Naive thymus-derived CD4-positive, alpha-beta T cell (primary cell): ENCODE measurements at regions not wholly inside any gene's neighbourhood (a gene's known extent, or its start where the extent isn't known, plus 50 kb on each side); places are given as distances from the start of the nearest gene placed in this dataset.

Source experiments
- ATAC-seq: fragments of 150-1000 bp; cut with Tn5 transposase; 2 replicates; pipeline ENCODE4 v1.10.0; 2021; ENCODE audit warnings: mild to moderate bottlenecking, moderate library complexity
- CTCF ChIA-PET: fragments of 350-600 bp; sonication (Branson Sonifier 250); formaldehyde crosslinking; loops from one replicate; lab custom pipeline; 2021; ENCODE audit warnings: antibody characterized with exemption; lab: Charles Lee
- POLR2A ChIA-PET: fragments of 350-600 bp; sonication (Branson Sonifier 250); formaldehyde crosslinking; loops from one replicate; lab custom pipeline; 2021; ENCODE audit warnings: antibody characterized with exemption, inconsistent platforms; lab: Charles Lee
- DNase-seq, 9 donors: peaks; one replicate each; pipeline versions ENCODE4 v3.0.0 to v3.0.0-alpha.2; 2020 to 2022; ENCODE audit warnings: mixed read lengths in 1 of 9
- H3K27ac ChIP-seq: one replicate; pipeline ENCODE4 v1.7.0; 2013; ENCODE audit warnings: mild to moderate bottlenecking, low read depth, low read length, moderate library complexity
- H3K27me3 ChIP-seq, 2 donors: one replicate each; pipeline ENCODE4 v1.7.0; 2013; ENCODE audit warnings: low read length in 2 of 2, mild to moderate bottlenecking in 2 of 2, moderate library complexity in 2 of 2; ENCODE audit not compliant: control insufficient read depth in 2 of 2, insufficient read depth in 2 of 2
- H3K36me3 ChIP-seq, 3 experiments: 1 replicate in 2 of 3; 2 replicates in 1 of 3; pipeline ENCODE4 v1.7.0; 2013; ENCODE audit warnings: low read length in 3 of 3, mild to moderate bottlenecking in 3 of 3, moderate library complexity in 1 of 3; ENCODE audit not compliant: insufficient read depth in 3 of 3, control insufficient read depth in 2 of 3
- H3K4me1 ChIP-seq, 2 donors: one replicate each; pipeline ENCODE4 v1.7.0; 2013; ENCODE audit warnings: low read length in 2 of 2, mild to moderate bottlenecking in 2 of 2, moderate library complexity in 1 of 2; ENCODE audit not compliant: control insufficient read depth in 2 of 2, insufficient read depth in 2 of 2
- H3K4me3 ChIP-seq: 2 replicates; pipeline ENCODE4 v1.7.0; 2013; ENCODE audit warnings: mild to moderate bottlenecking, low read length
- H3K9me3 ChIP-seq, 3 experiments: 1 replicate in 2 of 3; 2 replicates in 1 of 3; pipeline ENCODE4 v1.7.0; 2013; ENCODE audit warnings: low read length in 3 of 3; ENCODE audit not compliant: control insufficient read depth in 2 of 3
- H3K27ac Mint-ChIP-seq, 9 donors: one replicate each; pipeline ENCODE4 v1.8.0; 2020 to 2022; ENCODE audit warnings: mixed read lengths in 9 of 9, mild to moderate bottlenecking in 8 of 9, moderate library complexity in 5 of 9, inconsistent platforms in 2 of 9
- H3K27me3 Mint-ChIP-seq, 5 donors: one replicate each; pipeline ENCODE4 v1.8.0; 2021 to 2022; ENCODE audit warnings: mixed read lengths in 5 of 5, mild to moderate bottlenecking in 1 of 5
- H3K36me3 Mint-ChIP-seq, 5 donors: one replicate each; pipeline ENCODE4 v1.8.0; 2020 to 2022; ENCODE audit warnings: mixed read lengths in 5 of 5, mild to moderate bottlenecking in 3 of 5, inconsistent platforms in 1 of 5
- H3K4me1 Mint-ChIP-seq, 7 donors: one replicate each; pipeline ENCODE4 v1.8.0; 2020 to 2022; ENCODE audit warnings: mixed read lengths in 7 of 7, mild to moderate bottlenecking in 3 of 7, inconsistent platforms in 1 of 7
- H3K4me3 Mint-ChIP-seq, 10 donors: one replicate each; pipeline ENCODE4 v1.8.0; 2020 to 2022; ENCODE audit warnings: mild to moderate bottlenecking in 10 of 10, mixed read lengths in 10 of 10, moderate library complexity in 6 of 10, inconsistent platforms in 2 of 10
- H3K9me3 Mint-ChIP-seq, 11 donors: one replicate each; pipeline ENCODE4 v1.8.0; 2020 to 2022; ENCODE audit warnings: mixed read lengths in 11 of 11, mild to moderate bottlenecking in 4 of 11, inconsistent platforms in 1 of 11, moderate library complexity in 1 of 11
- intact Hi-C, 2 donors: fragments of 100-400 bp; cut with micrococcal nuclease; formaldehyde crosslinking; loops; one replicate each; pipeline ENCODE4 v1.15.1; 2023

GRCh38 chr1:201686714-201687455 is 142.1 kb upstream of the IPO9 start:
- no peak overlapping the region for H3K27ac ChIP-seq
- H3K27me3 ChIP-seq: no peaks in the 10 kb centered on the region
- Mint-ChIP-seq H3K36me3 (no peaks in the 10 kb centered on the region), H3K27me3 (peaks cover 0 to 14% (median 0%) of the 10 kb centered on the region in 5 donors), H3K4me3 (no peak overlapping the region), H3K27ac (no peak overlapping the region), H3K9me3 (peaks cover 0 to 2% (median 0%) of the 10 kb centered on the region in 11 donors), H3K4me1 (no peaks in the 10 kb centered on the region)
- no peaks in the 10 kb centered on the region for H3K4me1 ChIP-seq
- ChIA-PET CTCF (interaction anchor here (0.6 kb wide), 1 partner anchor 15 kb away, joined by 3 read pairs; no protein-coding TSS in a partner anchor), POLR2A (no interaction called here)
- H3K36me3 ChIP-seq: no peaks in the 10 kb centered on the region
- intact Hi-C loops: no loop called here
- no peak for DNase-seq
- ATAC-seq: no peak
- H3K9me3 ChIP-seq: no peaks in the 10 kb centered on the region
- no peak overlapping the region for H3K4me3 ChIP-seq

- no peak for ATAC-seq
- H3K27me3 ChIP-seq: no peaks in the 10 kb centered on the region
- ChIA-PET POLR2A (no interaction called here), CTCF (no interaction called here)
- no peak overlapping the region for H3K4me3 ChIP-seq
- intact Hi-C loops: no loop called here
- Mint-ChIP-seq H3K36me3 (no peaks in the 10 kb centered on the region), H3K27ac (no peak overlapping the region), H3K4me3 (no peak overlapping the region), H3K9me3 (no peaks in the 10 kb centered on the region), H3K27me3 (peaks cover 0 to 14% (median 0%) of the 10 kb centered on the region in 5 donors), H3K4me1 (no peaks in the 10 kb centered on the region)
- DNase-seq: no peak
- no peaks in the 10 kb centered on the region for H3K4me1 ChIP-seq
- no peaks in the 10 kb centered on the region for H3K9me3 ChIP-seq
- H3K27ac ChIP-seq: no peak overlapping the region
- H3K36me3 ChIP-seq: no peaks in the 10 kb centered on the region
Measured at GRCh38 chr1:201688514-201688913, 140.4 kb upstream of the IPO9 start.

- ChIA-PET CTCF (interaction anchor here (0.6 kb wide), 1 partner anchor 47 kb away, joined by 3 read pairs; no protein-coding TSS in a partner anchor), POLR2A (no interaction called here)
- Mint-ChIP-seq H3K36me3 (no peaks in the 10 kb centered on the region), H3K4me3 (no peak overlapping the region), H3K4me1 (no peaks in the 10 kb centered on the region), H3K27me3 (peaks cover 0 to 10% (median 0%) of the 10 kb centered on the region in 5 donors), H3K27ac (no peak overlapping the region), H3K9me3 (no peaks in the 10 kb centered on the region)
- no peaks in the 10 kb centered on the region for H3K4me1 ChIP-seq
- H3K4me3 ChIP-seq: no peak overlapping the region
- intact Hi-C loops: no loop called here
- ATAC-seq (no peak), DNase-seq (no peak)
- no peaks in the 10 kb centered on the region for H3K27me3 ChIP-seq
- no peak overlapping the region for H3K27ac ChIP-seq
- no peaks in the 10 kb centered on the region for H3K9me3 ChIP-seq
- H3K36me3 ChIP-seq: no peaks in the 10 kb centered on the region
Measured at GRCh38 chr1:201689647-201690046, 139.3 kb upstream of the IPO9 start.

- no peak overlapping the region for H3K27ac ChIP-seq
- POLR2A ChIA-PET: no interaction called here
Measured at GRCh38 chr1:201690528-201690927, 138.4 kb upstream of the IPO9 start.

GRCh38 chr1:201691716-201692554 is 137.0 kb upstream of the IPO9 start:
- no peaks in the 10 kb centered on the region for H3K9me3 ChIP-seq
- no peak overlapping the region for H3K27ac ChIP-seq
- ChIA-PET CTCF (no interaction called here), POLR2A (no interaction called here)
- Mint-ChIP-seq H3K4me1 (no peaks in the 10 kb centered on the region), H3K36me3 (no peaks in the 10 kb centered on the region), H3K9me3 (no peaks in the 10 kb centered on the region), H3K27me3 (peaks cover 0 to 3% (median 0%) of the 10 kb centered on the region in 5 donors), H3K4me3 (no peak overlapping the region), H3K27ac (no peak overlapping the region)
- H3K36me3 ChIP-seq: no peaks in the 10 kb centered on the region
- ATAC-seq: no peak
- no peak overlapping the region for H3K4me3 ChIP-seq
- DNase-seq: no peak
- intact Hi-C loops: no loop called here
- H3K4me1 ChIP-seq: no peaks in the 10 kb centered on the region
- H3K27me3 ChIP-seq: no peaks in the 10 kb centered on the region

More at GRCh38 chr1:201690528-201690927, 138.4 kb upstream of the IPO9 start:
- H3K27me3 ChIP-seq: no peaks in the 10 kb centered on the region
- CTCF ChIA-PET: no interaction called here
- intact Hi-C loops: no loop called here
- no peaks in the 10 kb centered on the region for H3K36me3 ChIP-seq
- DNase-seq (no peak), ATAC-seq (no peak)
- Mint-ChIP-seq H3K27me3 (peaks cover 0 to 10% (median 0%) of the 10 kb centered on the region in 5 donors), H3K4me3 (no peak overlapping the region), H3K27ac (no peak overlapping the region), H3K4me1 (no peaks in the 10 kb centered on the region), H3K9me3 (no peaks in the 10 kb centered on the region), H3K36me3 (no peaks in the 10 kb centered on the region)
- H3K9me3 ChIP-seq: no peaks in the 10 kb centered on the region
- no peak overlapping the region for H3K4me3 ChIP-seq
- H3K4me1 ChIP-seq: no peaks in the 10 kb centered on the region

GRCh38 chr1:201692555-201693394 is 136.2 kb upstream of the IPO9 start:
- Mint-ChIP-seq H3K36me3 (no peaks in the 10 kb centered on the region), H3K4me3 (no peak overlapping the region), H3K9me3 (no peaks in the 10 kb centered on the region), H3K27me3 (peaks cover 0 to 3% (median 0%) of the 10 kb centered on the region in 5 donors), H3K27ac (no peak overlapping the region), H3K4me1 (no peaks in the 10 kb centered on the region)
- DNase-seq (no peak), ATAC-seq (no peak)
- CTCF ChIA-PET: no interaction called here
- H3K27ac ChIP-seq: no peak overlapping the region
- intact Hi-C loops: no loop called here
- no peaks in the 10 kb centered on the region for H3K27me3 ChIP-seq
- no peaks in the 10 kb centered on the region for H3K4me1 ChIP-seq
- POLR2A ChIA-PET: no interaction called here
- H3K36me3 ChIP-seq: no peaks in the 10 kb centered on the region
- H3K4me3 ChIP-seq: no peak overlapping the region
- H3K9me3 ChIP-seq: no peaks in the 10 kb centered on the region
